IPS-15b (cell line): ENCODE measurements at regions not wholly inside any gene's neighbourhood (a gene's known extent, or its start where the extent isn't known, plus 50 kb on each side); places are given as distances from the start of the nearest gene placed in this dataset.

Experiments used
- H3K27me3 ChIP-seq: one replicate; pipeline ENCODE4 v1.6.1; 2013; ENCODE audit warnings: low read length; ENCODE audit not compliant: control insufficient read depth, insufficient read depth
- H3K36me3 ChIP-seq: one replicate; pipeline ENCODE4 v1.6.1; 2013; ENCODE audit warnings: low read length; ENCODE audit not compliant: control insufficient read depth, insufficient read depth
- H3K4me1 ChIP-seq: one replicate; pipeline ENCODE4 v1.6.1; 2013; ENCODE audit warnings: mild to moderate bottlenecking, low read length; ENCODE audit not compliant: control insufficient read depth, insufficient read depth
- H3K4me3 ChIP-seq: one replicate; pipeline ENCODE4 v1.5.1; 2013; ENCODE audit warnings: low read depth, low read length
- H3K9ac ChIP-seq: one replicate; pipeline ENCODE4 v1.6.1; 2013; ENCODE audit warnings: low read depth, mild to moderate bottlenecking, low read length
- H3K9me3 ChIP-seq: one replicate; pipeline ENCODE4 v1.6.1; 2013; ENCODE audit warnings: mild to moderate bottlenecking, low read length; ENCODE audit not compliant: control insufficient read depth, insufficient read depth

- peaks cover 14% of the 10 kb centered on the region for H3K4me1 ChIP-seq
- H3K27me3 ChIP-seq: peaks cover 76% of the 10 kb centered on the region
- no peaks in the 10 kb centered on the region for H3K36me3 ChIP-seq
- peak overlapping the region; percentile 11 for H3K4me3 ChIP-seq
- no peaks in the 10 kb centered on the region for H3K9me3 ChIP-seq
- no peak overlapping the region for H3K9ac ChIP-seq
Observed at GRCh38 chrX:69262036-69262936, 97.0 kb upstream of the PJA1 start.

- peaks cover 71% of the 10 kb centered on the region for H3K27me3 ChIP-seq
- peaks cover 15% of the 10 kb centered on the region for H3K4me1 ChIP-seq
- H3K36me3 ChIP-seq: no peaks in the 10 kb centered on the region
- H3K9me3 ChIP-seq: no peaks in the 10 kb centered on the region
- no peak overlapping the region for H3K4me3 ChIP-seq
- no peak overlapping the region for H3K9ac ChIP-seq
Observed at GRCh38 chrX:69260169-69260568, 94.9 kb upstream of the PJA1 start.

- Histone ChIP-seq H3K9me3 (no peaks in the 10 kb centered on the region), H3K4me3 (no peak overlapping the region), H3K4me1 (peaks cover 15% of the 10 kb centered on the region), H3K36me3 (no peaks in the 10 kb centered on the region), H3K9ac (no peak overlapping the region), H3K27me3 (peaks cover 73% of the 10 kb centered on the region)
Observed at GRCh38 chrX:69258893-69259292, 93.6 kb upstream of the PJA1 start.

- Histone ChIP-seq H3K4me1 (peaks cover 5% of the 10 kb centered on the region), H3K36me3 (no peaks in the 10 kb centered on the region), H3K9me3 (no peaks in the 10 kb centered on the region), H3K4me3 (no peak overlapping the region), H3K9ac (no peak overlapping the region), H3K27me3 (peaks cover 66% of the 10 kb centered on the region)
Observed at GRCh38 chrX:69257499-69258127, 92.4 kb upstream of the PJA1 start.

- peaks cover 56% of the 10 kb centered on the region for H3K27me3 ChIP-seq
- no peaks in the 10 kb centered on the region for H3K9me3 ChIP-seq
- peaks cover 3% of the 10 kb centered on the region for H3K4me1 ChIP-seq
- no peak overlapping the region for H3K9ac ChIP-seq
- H3K36me3 ChIP-seq: no peaks in the 10 kb centered on the region
- H3K4me3 ChIP-seq: no peak overlapping the region
Observed at GRCh38 chrX:69256291-69256565, 91.0 kb upstream of the PJA1 start.

- H3K9ac ChIP-seq: no peak overlapping the region
- H3K4me1 ChIP-seq: peaks cover 3% of the 10 kb centered on the region
- no peak overlapping the region for H3K4me3 ChIP-seq
- H3K9me3 ChIP-seq: no peaks in the 10 kb centered on the region
- peaks cover 50% of the 10 kb centered on the region for H3K27me3 ChIP-seq
- H3K36me3 ChIP-seq: no peaks in the 10 kb centered on the region
Observed at GRCh38 chrX:69255441-69256290, 90.4 kb upstream of the PJA1 start.

- Histone ChIP-seq H3K9ac (no peak overlapping the region), H3K9me3 (no peaks in the 10 kb centered on the region), H3K27me3 (peaks cover 32% of the 10 kb centered on the region), H3K36me3 (no peaks in the 10 kb centered on the region), H3K4me3 (no peak overlapping the region), H3K4me1 (peaks cover 3% of the 10 kb centered on the region)
Observed at GRCh38 chrX:69253821-69254220, 88.6 kb upstream of the PJA1 start.

GRCh38 chrX:69243276-69243675 lies 78.0 kb upstream of the PJA1 start:
- Histone ChIP-seq H3K4me1 (no peaks in the 10 kb centered on the region), H3K36me3 (no peaks in the 10 kb centered on the region), H3K27me3 (peaks cover 8% of the 10 kb centered on the region), H3K9ac (no peak overlapping the region), H3K4me3 (no peak overlapping the region), H3K9me3 (no peaks in the 10 kb centered on the region)

- H3K27me3 ChIP-seq: peaks cover 8% of the 10 kb centered on the region
Observed at GRCh38 chrX:69238887-69239231, 73.6 kb upstream of the PJA1 start.

GRCh38 chrX:69238114-69238886 lies 73.0 kb upstream of the PJA1 start:
- no peak overlapping the region for H3K4me3 ChIP-seq
- no peaks in the 10 kb centered on the region for H3K9me3 ChIP-seq
- H3K4me1 ChIP-seq: no peaks in the 10 kb centered on the region
- H3K9ac ChIP-seq: no peak overlapping the region
- H3K36me3 ChIP-seq: no peaks in the 10 kb centered on the region
- peaks cover 11% of the 10 kb centered on the region for H3K27me3 ChIP-seq

More at GRCh38 chrX:69238887-69239231, 73.6 kb upstream of the PJA1 start:
- Histone ChIP-seq H3K9me3 (no peaks in the 10 kb centered on the region), H3K4me1 (no peaks in the 10 kb centered on the region), H3K4me3 (no peak overlapping the region), H3K9ac (no peak overlapping the region), H3K36me3 (no peaks in the 10 kb centered on the region)

- Histone ChIP-seq H3K9me3 (no peaks in the 10 kb centered on the region), H3K4me3 (no peak overlapping the region), H3K36me3 (no peaks in the 10 kb centered on the region), H3K9ac (no peak overlapping the region), H3K4me1 (no peaks in the 10 kb centered on the region), H3K27me3 (peaks cover 14% of the 10 kb centered on the region)
Observed at GRCh38 chrX:69237236-69237635, 72.0 kb upstream of the PJA1 start.
